OCI-LY1 (cell line): ENCODE measurements at regions not wholly inside any gene's neighbourhood (a gene's known extent, or its start where the extent isn't known, plus 50 kb on each side); places are given as distances from the start of the nearest gene placed in this dataset.

Source experiments
- H2AFZ ChIP-seq: fragments of 200-600 bp; sonication (generic), shearing (Covaris generic); 2 replicates; pipeline ENCODE4 v1.6.0; 2014; ENCODE audit warnings: antibody characterized with exemption, mild to moderate bottlenecking, low read length
- H3F3A ChIP-seq: fragments of 200-600 bp; sonication (generic), shearing (Covaris generic); 2 replicates; pipeline ENCODE4 v1.6.0; 2014; ENCODE audit warnings: mild to moderate bottlenecking, antibody characterized with exemption, low read length, moderate library complexity; ENCODE audit not compliant: insufficient read depth
- H3K27ac ChIP-seq: fragments of 200-600 bp; sonication (generic); 2 replicates; pipeline ENCODE4 v1.5.1; 2014; ENCODE audit warnings: low read length, mixed run types, mild to moderate bottlenecking, low read depth; ENCODE audit not compliant: poor library complexity, severe bottlenecking
- H3K27me3 ChIP-seq: fragments of 200-600 bp; sonication (generic); 2 replicates; pipeline ENCODE4 v1.6.0; 2014; ENCODE audit warnings: antibody characterized with exemption, mild to moderate bottlenecking, low read length, moderate library complexity; ENCODE audit not compliant: insufficient read depth
- H3K36me3 ChIP-seq: fragments of 200-600 bp; sonication (generic); 2 replicates; pipeline ENCODE4 v1.6.1; 2014; ENCODE audit warnings: mild to moderate bottlenecking, antibody characterized with exemption, low read length, moderate library complexity, mixed read lengths; ENCODE audit not compliant: insufficient read depth
- H3K4me1 ChIP-seq: fragments of 200-600 bp; sonication (generic); 2 replicates; pipeline ENCODE4 v1.5.1; 2014; ENCODE audit warnings: mild to moderate bottlenecking, low read length, moderate library complexity; ENCODE audit not compliant: insufficient read depth, severe bottlenecking
- H3K4me2 ChIP-seq: fragments of 200-600 bp; sonication (generic), shearing (Covaris generic); 2 replicates; pipeline ENCODE4 v1.6.1; 2014; ENCODE audit warnings: low read length
- H3K4me3 ChIP-seq: fragments of 200-600 bp; sonication (generic); 2 replicates; pipeline ENCODE4 v1.5.1; 2014; ENCODE audit warnings: low read length, low read depth, mild to moderate bottlenecking, mixed read lengths; ENCODE audit not compliant: poor library complexity, severe bottlenecking
- H3K79me2 ChIP-seq: fragments of 200-600 bp; shearing (Covaris generic); 2 replicates; pipeline ENCODE4 v1.6.1; 2016; ENCODE audit warnings: mixed run types, low read length, mixed read lengths; ENCODE audit not compliant: insufficient read depth
- H3K9ac ChIP-seq: fragments of 200-600 bp; sonication (generic), shearing (Covaris generic); 2 replicates; pipeline ENCODE4 v1.6.1; 2014; ENCODE audit warnings: mild to moderate bottlenecking, low read length, mixed read lengths
- H3K9me2 ChIP-seq: fragments of 200-600 bp; sonication (generic), shearing (Covaris generic); 2 replicates; pipeline ENCODE4 v1.6.1; 2014; ENCODE audit warnings: low read depth, mild to moderate bottlenecking, low read length, mixed read lengths
- H3K9me3 ChIP-seq: fragments of 200-600 bp; shearing (Covaris generic); 2 replicates; pipeline ENCODE4 v1.6.1; 2014; ENCODE audit warnings: low read length, mixed read lengths
- H4K20me1 ChIP-seq: fragments of 200-600 bp; sonication (generic), shearing (Covaris generic); 2 replicates; pipeline ENCODE4 v1.6.0; 2016; ENCODE audit warnings: mild to moderate bottlenecking, low read length; ENCODE audit not compliant: insufficient read depth
- CTCF ChIP-seq: fragments of 200-600 bp; sonication (generic), shearing (Covaris generic); IDR thresholded peaks from 2 replicates; pipeline ENCODE4 v1.5.1; 2017; ENCODE audit warnings: mild to moderate bottlenecking, antibody characterized with exemption, low read length, moderate library complexity, mixed read lengths
- EZH2 ChIP-seq: fragments of 200-600 bp; sonication (generic), shearing (Covaris generic); IDR thresholded peaks from 2 replicates; pipeline ENCODE4 v1.8.0; 2017; ENCODE audit warnings: borderline replicate concordance, mixed run types, mild to moderate bottlenecking, antibody characterized with exemption, low read length, moderate library complexity, mixed read lengths

- Histone ChIP-seq H3K4me3 (no peak overlapping the region), H3K27ac (no peak overlapping the region), H3K4me1 (no peaks in the 10 kb centered on the region), H3K79me2 (no peaks in the 10 kb centered on the region), H4K20me1 (no peaks in the 10 kb centered on the region), H3F3A (no peaks in the 10 kb centered on the region), H3K9me2 (no peaks in the 10 kb centered on the region), H2AFZ (no peak overlapping the region), H3K9ac (no peak overlapping the region), H3K9me3 (no peaks in the 10 kb centered on the region), H3K36me3 (no peaks in the 10 kb centered on the region), H3K27me3 (no peaks in the 10 kb centered on the region), H3K4me2 (no peak overlapping the region)
- TF ChIP-seq CTCF (no peak), EZH2 (no peak)
Observed at GRCh38 chr11:91921974-91922373, 302.6 kb upstream of the FAT3 start.

GRCh38 chr11:91913407-91913806 is 311.2 kb upstream of the FAT3 start:
- Histone ChIP-seq H3K4me3 (no peak overlapping the region), H3K27me3 (no peaks in the 10 kb centered on the region), H3K27ac (no peak overlapping the region), H3K4me1 (no peaks in the 10 kb centered on the region), H3K36me3 (no peaks in the 10 kb centered on the region), H2AFZ (no peak overlapping the region), H3K9ac (no peak overlapping the region), H3K79me2 (no peaks in the 10 kb centered on the region), H3K9me2 (no peaks in the 10 kb centered on the region), H4K20me1 (no peaks in the 10 kb centered on the region), H3K4me2 (no peak overlapping the region), H3F3A (no peaks in the 10 kb centered on the region), H3K9me3 (no peaks in the 10 kb centered on the region)
- TF ChIP-seq EZH2 (no peak), CTCF (no peak)

- TF ChIP-seq EZH2 = no peak
- no peak for TF ChIP-seq CTCF
- Histone ChIP-seq H3K4me2 (no peak overlapping the region), H3K27ac (no peak overlapping the region), H2AFZ (no peak overlapping the region), H3K79me2 (no peaks in the 10 kb centered on the region), H3K9ac (no peak overlapping the region), H3K36me3 (no peaks in the 10 kb centered on the region), H3K27me3 (no peaks in the 10 kb centered on the region), H3F3A (no peaks in the 10 kb centered on the region), H3K9me2 (no peaks in the 10 kb centered on the region), H3K9me3 (no peaks in the 10 kb centered on the region), H3K4me3 (no peak overlapping the region), H3K4me1 (no peaks in the 10 kb centered on the region), H4K20me1 (no peaks in the 10 kb centered on the region)
Observed at GRCh38 chr11:91912322-91912721, 312.3 kb upstream of the FAT3 start.
